Endodermal cell (in vitro differentiated cells): ENCODE measurements at regions not wholly inside any gene's neighbourhood (a gene's known extent, or its start where the extent isn't known, plus 50 kb on each side); places are given as distances from the start of the nearest gene placed in this dataset.

Experiments used
- DNase-seq: peaks from one replicate; pipeline ENCODE4 v3.0.0-alpha.2; 2017
- H3K27ac ChIP-seq: 2 replicates; pipeline ENCODE4 v1.5.1; 2013; ENCODE audit warnings: mild to moderate bottlenecking, low read depth, low read length, moderate library complexity
- H3K27me3 ChIP-seq: 2 replicates; pipeline ENCODE4 v1.6.1; 2013; ENCODE audit warnings: mild to moderate bottlenecking, low read length, moderate library complexity; ENCODE audit not compliant: insufficient read depth, control insufficient read depth, poor library complexity, severe bottlenecking
- H3K36me3 ChIP-seq: 2 replicates; pipeline ENCODE4 v1.7.0; 2013; ENCODE audit warnings: mild to moderate bottlenecking, low read length, moderate library complexity; ENCODE audit not compliant: control insufficient read depth, insufficient read depth
- H3K4me1 ChIP-seq: one replicate; pipeline ENCODE4 v1.7.0; 2013; ENCODE audit warnings: low read length; ENCODE audit not compliant: control insufficient read depth, insufficient read depth
- H3K4me3 ChIP-seq: 2 replicates; pipeline ENCODE4 v1.5.1; 2013; ENCODE audit warnings: mild to moderate bottlenecking, low read length, moderate library complexity
- H3K9ac ChIP-seq: 2 replicates; pipeline ENCODE4 v1.6.1; 2013; ENCODE audit warnings: mild to moderate bottlenecking, low read length, moderate library complexity; ENCODE audit not compliant: poor library complexity, severe bottlenecking; ENCODE audit errors: extremely low read depth
- H3K9me3 ChIP-seq: 2 replicates; pipeline ENCODE4 v1.6.1; 2013; ENCODE audit warnings: mild to moderate bottlenecking, low read length, moderate library complexity; ENCODE audit not compliant: control insufficient read depth
- H3K27ac Mint-ChIP-seq: 2 replicates; pipeline ENCODE4 v1.8.0; 2020; ENCODE audit warnings: mixed read lengths
- H3K27me3 Mint-ChIP-seq: 2 replicates; pipeline ENCODE4 v1.8.0; 2021; ENCODE audit warnings: mild to moderate bottlenecking, mixed read lengths; ENCODE audit not compliant: insufficient read depth
- H3K36me3 Mint-ChIP-seq: 2 replicates; pipeline ENCODE4 v1.8.0; 2020; ENCODE audit warnings: low read depth, mixed read lengths
- H3K4me1 Mint-ChIP-seq: 2 replicates; pipeline ENCODE4 v1.8.0; 2020; ENCODE audit warnings: mixed read lengths
- H3K4me3 Mint-ChIP-seq: 2 replicates; pipeline ENCODE4 v1.8.0; 2020; ENCODE audit warnings: mild to moderate bottlenecking, moderate library complexity, mixed read lengths
- H3K9me3 Mint-ChIP-seq: 2 replicates; pipeline ENCODE4 v1.8.0; 2020; ENCODE audit warnings: mild to moderate bottlenecking, mixed read lengths
- WGBS, 2 experiments: methylation state at CpG; one replicate each; pipeline versions ENCODE4 v1.1.5 to v1.1.7; 2013; ENCODE audit warnings: missing lambda C conversion rate in 2 of 2, mixed read lengths in 1 of 2; ENCODE audit not compliant: insufficient coverage in 1 of 2, insufficient read length in 1 of 2; 5-methylcytosine and 5-hydroxymethylcytosine counted together
- TF ChIP-seq, protein P1 (sequence below): fragments of 200-600 bp; sonication (generic); conservative IDR thresholded peaks from 2 replicates; pipeline ENCODE4 v1.5.0; 2021; ENCODE audit warnings: antibody characterized with exemption, mild to moderate bottlenecking

- Histone ChIP-seq H3K9ac (no peak overlapping the region), H3K27me3 (no peaks in the 10 kb centered on the region), H3K4me3 (no peak overlapping the region), H3K36me3 (no peaks in the 10 kb centered on the region), H3K4me1 (no peaks in the 10 kb centered on the region), H3K9me3 (no peaks in the 10 kb centered on the region), H3K27ac (no peak overlapping the region)
- WGBS, 2 experiments = 78 to 84% methylated on average over 7 of the region's 7 CpGs
- Mint-ChIP-seq H3K4me3 (no peak overlapping the region), H3K9me3 (peaks cover 4% of the 10 kb centered on the region), H3K27ac (peak overlapping the region; percentile 42), H3K36me3 (no peaks in the 10 kb centered on the region), H3K27me3 (no peaks in the 10 kb centered on the region), H3K4me1 (no peaks in the 10 kb centered on the region)
- no peak for DNase-seq
- TF ChIP-seq, protein P1, sequence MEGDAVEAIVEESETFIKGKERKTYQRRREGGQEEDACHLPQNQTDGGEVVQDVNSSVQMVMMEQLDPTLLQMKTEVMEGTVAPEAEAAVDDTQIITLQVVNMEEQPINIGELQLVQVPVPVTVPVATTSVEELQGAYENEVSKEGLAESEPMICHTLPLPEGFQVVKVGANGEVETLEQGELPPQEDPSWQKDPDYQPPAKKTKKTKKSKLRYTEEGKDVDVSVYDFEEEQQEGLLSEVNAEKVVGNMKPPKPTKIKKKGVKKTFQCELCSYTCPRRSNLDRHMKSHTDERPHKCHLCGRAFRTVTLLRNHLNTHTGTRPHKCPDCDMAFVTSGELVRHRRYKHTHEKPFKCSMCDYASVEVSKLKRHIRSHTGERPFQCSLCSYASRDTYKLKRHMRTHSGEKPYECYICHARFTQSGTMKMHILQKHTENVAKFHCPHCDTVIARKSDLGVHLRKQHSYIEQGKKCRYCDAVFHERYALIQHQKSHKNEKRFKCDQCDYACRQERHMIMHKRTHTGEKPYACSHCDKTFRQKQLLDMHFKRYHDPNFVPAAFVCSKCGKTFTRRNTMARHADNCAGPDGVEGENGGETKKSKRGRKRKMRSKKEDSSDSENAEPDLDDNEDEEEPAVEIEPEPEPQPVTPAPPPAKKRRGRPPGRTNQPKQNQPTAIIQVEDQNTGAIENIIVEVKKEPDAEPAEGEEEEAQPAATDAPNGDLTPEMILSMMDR = no peak
Observed at GRCh38 chr14:84959851-84960520, 570.0 kb upstream of the FLRT2 start.

GRCh38 chr14:84961637-84962036 lies 568.3 kb upstream of the FLRT2 start:
- no peaks in the 10 kb centered on the region for H3K27me3 ChIP-seq
- no peak overlapping the region for H3K27ac ChIP-seq
- Mint-ChIP-seq H3K36me3 (no peaks in the 10 kb centered on the region), H3K9me3 (peaks cover 4% of the 10 kb centered on the region), H3K4me1 (no peaks in the 10 kb centered on the region), H3K27ac (no peak overlapping the region), H3K4me3 (no peak overlapping the region), H3K27me3 (no peaks in the 10 kb centered on the region)
- 83 to 91% methylated on average over 1 to 2 of the region's 2 CpGs for WGBS, 2 experiments
- H3K4me1 ChIP-seq = no peaks in the 10 kb centered on the region
- no peaks in the 10 kb centered on the region for H3K9me3 ChIP-seq
- H3K4me3 ChIP-seq = no peak overlapping the region
- no peak overlapping the region for H3K9ac ChIP-seq
- TF ChIP-seq, protein P1 = no peak
- H3K36me3 ChIP-seq = no peaks in the 10 kb centered on the region
- no peak for DNase-seq

- Mint-ChIP-seq H3K4me3 (no peak overlapping the region), H3K4me1 (no peaks in the 10 kb centered on the region), H3K9me3 (peaks cover 4% of the 10 kb centered on the region), H3K27ac (no peak overlapping the region), H3K27me3 (no peaks in the 10 kb centered on the region), H3K36me3 (no peaks in the 10 kb centered on the region)
- Histone ChIP-seq H3K27me3 (no peaks in the 10 kb centered on the region), H3K9me3 (no peaks in the 10 kb centered on the region), H3K36me3 (no peaks in the 10 kb centered on the region), H3K4me1 (no peaks in the 10 kb centered on the region), H3K9ac (no peak overlapping the region), H3K4me3 (no peak overlapping the region), H3K27ac (no peak overlapping the region)
- WGBS, 2 experiments = 90 to 100% methylated on average over 4 to 5 of the region's 5 CpGs
- DNase-seq = no peak
- TF ChIP-seq, protein P1 = no peak
Observed at GRCh38 chr14:84963518-84963917, 566.4 kb upstream of the FLRT2 start.
